Gastrocnemius medialis (tissue), 4 donors: ENCODE measurements at regions not wholly inside any gene's neighbourhood (a gene's known extent, or its start where the extent isn't known, plus 50 kb on each side); places are given as distances from the start of the nearest gene placed in this dataset.
"Not testable (repeated sequence)": the region's sequence is repeated elsewhere in the genome, so short reads cannot be mapped to it uniquely, and the experiment has no call there.

Experiments
- ATAC-seq, 2 donors: fragments of 150-250 bp; one replicate each; pipeline ENCODE4 v1.9.1; 2016
- DNase-seq, 2 donors: peaks; one replicate each; pipeline ENCODE4 v3.0.0-alpha.2; 2019
- H3K27ac ChIP-seq, 4 donors: fragments of 200-600 bp; sonication (generic); 1 replicate in 1 of 4; 2 replicates in 3 of 4; pipeline ENCODE4 v1.5.1; 2016 to 2018; ENCODE audit warnings: mild to moderate bottlenecking in 2 of 4, moderate library complexity in 1 of 4
- H3K27me3 ChIP-seq, 3 donors: fragments of 200-600 bp; sonication (generic) in 2 of 3; 1 replicate in 1 of 3; 2 replicates in 2 of 3; pipeline versions ENCODE4 v1.5.1 to v1.6.0; 2016 to 2019; ENCODE audit warnings: mild to moderate bottlenecking in 1 of 3, moderate library complexity in 1 of 3
- H3K36me3 ChIP-seq, 2 donors: fragments of 200-600 bp; sonication (generic) in 1 of 2; one replicate each; pipeline ENCODE4 v1.5.1; 2017 to 2018
- H3K4me1 ChIP-seq, 2 donors: fragments of 200-600 bp; sonication (generic) in 1 of 2; one replicate each; pipeline ENCODE4 v1.5.1; 2016 to 2017; ENCODE audit warnings: mild to moderate bottlenecking in 2 of 2
- H3K4me3 ChIP-seq, 4 donors: fragments of 200-600 bp; sonication (generic) in 3 of 4; 1 replicate in 1 of 4; 2 replicates in 3 of 4; pipeline ENCODE4 v1.5.1; 2016 to 2019; ENCODE audit warnings: mild to moderate bottlenecking in 2 of 4
- H3K9me3 ChIP-seq, 3 donors: fragments of 200-600 bp; sonication (generic) in 2 of 3; 1 replicate in 1 of 3; 2 replicates in 2 of 3; pipeline ENCODE4 v1.5.1; 2016 to 2019
- POLR2A ChIP-seq, 2 donors: fragments of 450-650 bp; IDR thresholded peaks; one replicate each; pipeline ENCODE4 v1.6.1; 2017; ENCODE audit warnings: antibody characterized with exemption in 2 of 2, mild to moderate bottlenecking in 2 of 2, moderate library complexity in 2 of 2
- in situ Hi-C, 4 donors: fragments of 200-750 bp; cut with MboI; loops; one replicate each; pipeline versions ENCODE4 v1.15.0 to v1.8.0; 2017; ENCODE audit warnings: low sequenced_read_pairs in 4 of 4
- intact Hi-C: fragments of 100-400 bp; cut with DNase I; formaldehyde crosslinking; loops from one replicate; pipeline ENCODE4 v1.15.1; 2023; ENCODE audit warnings: low total_unique reads
- TF ChIP-seq, protein P1 (sequence below), 5 experiments: fragments of 450-650 bp in 3 of 5; fragments of 200-600 bp in 2 of 5; sonication (generic) in 2 of 5; IDR thresholded peaks in 4 of 5; conservative IDR thresholded peaks in 1 of 5; 1 replicate in 4 of 5; 2 replicates in 1 of 5; pipeline ENCODE4 v1.5.1; 2016 to 2019; ENCODE audit warnings: antibody characterized with exemption in 5 of 5, mild to moderate bottlenecking in 3 of 5, moderate library complexity in 3 of 5

GRCh38 chr2:132255714-132256113 is 94.0 kb upstream of the ANKRD30BL start:
- H3K27me3 ChIP-seq: peaks cover 8 to 28% (median 17%) of the 10 kb centered on the region in 3 donors
- H3K36me3 ChIP-seq: no peaks in the 10 kb centered on the region

DNA sequence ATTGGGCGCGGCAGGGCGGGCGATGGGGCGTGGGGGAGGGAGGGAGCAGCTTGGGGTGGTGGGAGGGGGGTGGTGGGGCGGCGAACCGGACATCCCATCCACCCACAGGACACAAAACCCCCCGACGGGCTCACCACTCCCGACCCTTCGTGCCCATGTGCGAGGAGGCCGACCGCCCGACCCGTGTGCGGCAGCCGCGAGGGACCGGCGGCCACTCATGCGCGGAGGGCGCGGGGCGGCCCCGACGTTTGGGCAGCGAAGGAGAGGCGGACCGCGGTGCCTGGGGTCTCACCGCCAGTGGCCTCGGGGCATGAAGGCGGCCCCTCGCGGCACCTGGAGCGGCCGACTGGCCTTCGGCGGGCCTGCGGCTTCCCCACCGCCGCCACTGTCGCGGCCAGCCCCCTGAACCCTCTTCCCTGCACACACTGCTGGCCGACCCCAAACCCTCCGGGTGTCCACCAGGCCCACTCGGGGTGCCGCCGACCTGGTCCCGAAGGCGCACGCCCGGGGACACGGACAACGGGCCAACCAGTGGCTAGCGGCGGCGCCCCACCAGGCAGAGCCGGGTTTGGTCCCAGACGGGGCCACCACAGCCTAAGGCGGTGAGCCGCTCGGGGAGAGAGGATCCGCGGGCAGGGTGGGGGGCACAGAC is 94.6 kb upstream of the ANKRD30BL start:
- no peak for TF ChIP-seq POLR2A (IDR thresholded peaks at IDR 0.05)
- TF ChIP-seq, protein P1, sequence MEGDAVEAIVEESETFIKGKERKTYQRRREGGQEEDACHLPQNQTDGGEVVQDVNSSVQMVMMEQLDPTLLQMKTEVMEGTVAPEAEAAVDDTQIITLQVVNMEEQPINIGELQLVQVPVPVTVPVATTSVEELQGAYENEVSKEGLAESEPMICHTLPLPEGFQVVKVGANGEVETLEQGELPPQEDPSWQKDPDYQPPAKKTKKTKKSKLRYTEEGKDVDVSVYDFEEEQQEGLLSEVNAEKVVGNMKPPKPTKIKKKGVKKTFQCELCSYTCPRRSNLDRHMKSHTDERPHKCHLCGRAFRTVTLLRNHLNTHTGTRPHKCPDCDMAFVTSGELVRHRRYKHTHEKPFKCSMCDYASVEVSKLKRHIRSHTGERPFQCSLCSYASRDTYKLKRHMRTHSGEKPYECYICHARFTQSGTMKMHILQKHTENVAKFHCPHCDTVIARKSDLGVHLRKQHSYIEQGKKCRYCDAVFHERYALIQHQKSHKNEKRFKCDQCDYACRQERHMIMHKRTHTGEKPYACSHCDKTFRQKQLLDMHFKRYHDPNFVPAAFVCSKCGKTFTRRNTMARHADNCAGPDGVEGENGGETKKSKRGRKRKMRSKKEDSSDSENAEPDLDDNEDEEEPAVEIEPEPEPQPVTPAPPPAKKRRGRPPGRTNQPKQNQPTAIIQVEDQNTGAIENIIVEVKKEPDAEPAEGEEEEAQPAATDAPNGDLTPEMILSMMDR (IDR thresholded peaks at IDR 0.05 in 4 of 5, conservative IDR thresholded peaks at IDR 0.05 in 1 of 5): no peak
- H3K4me3 ChIP-seq: no peak overlapping the region
- H3K36me3 ChIP-seq: no peaks in the 10 kb centered on the region
- no peak overlapping the region for H3K27ac ChIP-seq
- ATAC-seq (no peak), DNase-seq (no peak)
- no peaks in the 10 kb centered on the region for H3K4me1 ChIP-seq
- in situ Hi-C loops: no loop called here
- H3K9me3 ChIP-seq: no peaks in the 10 kb centered on the region
- intact Hi-C loops: no loop called here
- H3K27me3 ChIP-seq: peaks cover 8 to 28% (median 17%) of the 10 kb centered on the region in 3 donors

More at GRCh38 chr2:132255714-132256113, 94.0 kb upstream of the ANKRD30BL start:
- TF ChIP-seq, protein P1 (IDR thresholded peaks at IDR 0.05 in 4 of 5, conservative IDR thresholded peaks at IDR 0.05 in 1 of 5): no peak
- no peak for TF ChIP-seq POLR2A (IDR thresholded peaks at IDR 0.05)
- in situ Hi-C loops: no loop called here
- no peak for DNase-seq
- H3K9me3 ChIP-seq: no peaks in the 10 kb centered on the region
- no peak for ATAC-seq
- no peak overlapping the region for H3K4me3 ChIP-seq
- no peak overlapping the region for H3K27ac ChIP-seq
- H3K4me1 ChIP-seq: no peaks in the 10 kb centered on the region
- intact Hi-C loops: no loop called here

DNA sequence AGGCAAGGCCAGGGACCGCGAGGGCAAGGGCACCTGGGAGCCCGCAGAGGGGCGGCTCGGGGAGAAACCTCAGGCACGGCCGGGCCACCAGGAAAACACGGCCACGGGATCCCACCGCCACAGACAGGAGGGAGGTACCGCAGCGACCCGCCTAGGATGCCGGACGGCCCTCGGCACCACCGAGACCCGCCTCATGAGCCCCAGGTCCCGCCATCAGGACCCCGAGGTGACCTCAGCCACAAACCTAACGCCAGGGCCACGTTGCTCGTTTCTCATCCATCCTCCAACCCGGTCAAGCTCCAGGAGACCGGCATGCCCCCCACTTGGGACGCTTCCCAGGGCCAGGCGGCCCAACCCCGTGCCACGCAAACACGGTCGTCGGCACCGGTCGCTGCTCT is 95.2 kb upstream of the ANKRD30BL start:
- H3K9me3 ChIP-seq, DNase-seq, H3K27ac ChIP-seq, H3K4me1 ChIP-seq, intact Hi-C loops, H3K4me3 ChIP-seq, ATAC-seq, in situ Hi-C loops, H3K36me3 ChIP-seq: not testable (repeated sequence)
- H3K27me3 ChIP-seq: peaks cover 8 to 28% (median 17%) of the 10 kb centered on the region in 3 donors

GRCh38 chr2:132257301-132258171 is 95.8 kb upstream of the ANKRD30BL start:
- H3K27ac ChIP-seq, ATAC-seq, DNase-seq, H3K4me1 ChIP-seq, H3K4me3 ChIP-seq, in situ Hi-C loops, H3K9me3 ChIP-seq, H3K36me3 ChIP-seq, intact Hi-C loops: not testable (repeated sequence)
- H3K27me3 ChIP-seq: peaks cover 8 to 28% (median 17%) of the 10 kb centered on the region in 3 donors

- H3K9me3 ChIP-seq, H3K36me3 ChIP-seq, in situ Hi-C loops, ATAC-seq, H3K4me1 ChIP-seq, DNase-seq, H3K27ac ChIP-seq, intact Hi-C loops, H3K4me3 ChIP-seq: not testable (repeated sequence)
- H3K27me3 ChIP-seq: peaks cover 8 to 28% (median 17%) of the 10 kb centered on the region in 3 donors
Measured at GRCh38 chr2:132259276-132259675, 97.5 kb upstream of the ANKRD30BL start.

DNA sequence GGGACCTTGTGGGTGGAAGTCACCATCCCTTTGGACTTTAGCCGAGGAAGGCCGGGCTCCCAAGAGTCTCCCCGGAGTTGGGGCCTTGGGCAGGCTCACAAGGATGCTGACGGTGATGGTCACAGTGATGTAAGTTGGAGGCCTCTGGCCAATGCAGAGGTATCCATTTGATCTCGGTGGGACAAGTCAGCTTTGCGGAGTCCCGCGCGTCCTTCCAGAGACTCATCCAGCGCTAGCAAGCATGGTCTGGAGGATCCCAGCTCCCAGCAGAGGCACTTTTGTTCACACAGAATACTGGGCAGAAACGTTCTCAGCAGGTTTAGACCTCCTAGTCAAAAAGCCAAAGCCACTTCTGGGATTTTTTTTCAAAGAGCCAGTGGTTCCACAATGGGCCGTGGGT is 103.8 kb upstream of the ANKRD30BL start:
- H3K4me1 ChIP-seq: not testable (repeated sequence)

More for the DNA sequence above, 103.8 kb upstream of the ANKRD30BL start:
- H3K27ac ChIP-seq, H3K9me3 ChIP-seq, in situ Hi-C loops, ATAC-seq, H3K4me3 ChIP-seq, DNase-seq, H3K36me3 ChIP-seq: not testable (repeated sequence)
- H3K27me3 ChIP-seq: peaks cover 7 to 16% (median 16%) of the 10 kb centered on the region in 3 donors
- intact Hi-C loops: loop anchor here (5.0 kb wide), 1 partner anchor 1292 kb away; no protein-coding TSS in a partner anchor
